ENCODE measurements at regions not wholly inside any gene's neighbourhood (a gene's known extent, or its start where the extent isn't known, plus 50 kb on each side); places are given as distances from the start of the nearest gene placed in this dataset.

DNA sequence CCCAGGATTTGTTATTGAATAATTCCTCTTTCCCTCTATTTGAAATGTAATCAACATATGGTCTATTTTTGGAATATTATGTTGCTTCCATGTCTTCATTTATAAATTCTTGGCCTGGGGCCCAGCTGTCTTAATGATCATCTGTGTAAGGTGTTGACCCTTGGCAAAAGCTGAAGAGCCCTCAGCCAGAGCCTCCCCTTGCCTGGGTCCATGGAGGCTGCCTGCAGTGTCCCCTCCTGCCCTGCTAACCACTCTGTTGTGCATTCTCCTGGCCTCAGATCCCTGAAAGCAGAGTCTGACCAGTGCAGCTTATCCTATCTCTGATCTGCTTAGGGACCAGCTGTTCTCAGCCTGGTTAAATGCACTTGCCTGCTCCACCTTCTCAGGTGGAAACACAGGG, 226.1 kb upstream of the APCDD1 start:
- H3K9me3 ChIP-seq, result peaks cover 0 to 2% (median 0%) of the 10 kb centered on the region in 4 donors
- no peak overlapping the region for H3K27ac ChIP-seq
- no peaks in the 10 kb centered on the region for H3K4me1 ChIP-seq
- no peak overlapping the region for H3K4me3 ChIP-seq
- TF ChIP-seq, protein P1, sequence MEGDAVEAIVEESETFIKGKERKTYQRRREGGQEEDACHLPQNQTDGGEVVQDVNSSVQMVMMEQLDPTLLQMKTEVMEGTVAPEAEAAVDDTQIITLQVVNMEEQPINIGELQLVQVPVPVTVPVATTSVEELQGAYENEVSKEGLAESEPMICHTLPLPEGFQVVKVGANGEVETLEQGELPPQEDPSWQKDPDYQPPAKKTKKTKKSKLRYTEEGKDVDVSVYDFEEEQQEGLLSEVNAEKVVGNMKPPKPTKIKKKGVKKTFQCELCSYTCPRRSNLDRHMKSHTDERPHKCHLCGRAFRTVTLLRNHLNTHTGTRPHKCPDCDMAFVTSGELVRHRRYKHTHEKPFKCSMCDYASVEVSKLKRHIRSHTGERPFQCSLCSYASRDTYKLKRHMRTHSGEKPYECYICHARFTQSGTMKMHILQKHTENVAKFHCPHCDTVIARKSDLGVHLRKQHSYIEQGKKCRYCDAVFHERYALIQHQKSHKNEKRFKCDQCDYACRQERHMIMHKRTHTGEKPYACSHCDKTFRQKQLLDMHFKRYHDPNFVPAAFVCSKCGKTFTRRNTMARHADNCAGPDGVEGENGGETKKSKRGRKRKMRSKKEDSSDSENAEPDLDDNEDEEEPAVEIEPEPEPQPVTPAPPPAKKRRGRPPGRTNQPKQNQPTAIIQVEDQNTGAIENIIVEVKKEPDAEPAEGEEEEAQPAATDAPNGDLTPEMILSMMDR (IDR thresholded peaks at IDR 0.05), result no peak
- no peak for TF ChIP-seq POLR2A (IDR thresholded peaks at IDR 0.05)
- no peak for DNase-seq
- no peaks in the 10 kb centered on the region for H3K27me3 ChIP-seq
- H3K36me3 ChIP-seq, result no peaks in the 10 kb centered on the region

DNA sequence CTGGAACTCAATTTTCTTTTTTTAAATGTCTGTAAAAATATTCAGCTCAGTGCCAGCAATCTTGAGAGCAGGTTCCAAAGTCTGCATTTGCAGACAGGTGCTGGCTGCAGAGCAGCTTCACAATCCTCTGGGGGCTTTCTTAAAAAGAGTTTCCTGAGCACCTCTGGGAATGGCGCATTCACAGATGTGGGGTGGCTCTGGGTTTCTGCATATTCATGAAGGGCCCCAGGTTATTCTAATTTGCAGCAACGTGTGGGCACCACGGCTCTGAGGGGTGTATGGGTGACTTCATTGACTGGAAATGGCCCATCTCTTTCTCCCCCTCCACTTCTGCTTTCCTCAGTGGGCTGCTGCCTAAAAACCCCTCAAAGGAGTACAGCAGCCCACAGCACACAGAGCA, 225.0 kb upstream of the APCDD1 start:
- Histone ChIP-seq H3K36me3 (no peaks in the 10 kb centered on the region), H3K9me3 (peaks cover 0 to 2% (median 0%) of the 10 kb centered on the region in 4 donors), H3K27me3 (no peaks in the 10 kb centered on the region), H3K27ac (no peak overlapping the region), H3K4me1 (no peaks in the 10 kb centered on the region), H3K4me3 (no peak overlapping the region)
- DNase-seq, result no peak
- no peak for TF ChIP-seq POLR2A (IDR thresholded peaks at IDR 0.05)
- TF ChIP-seq, protein P1 (IDR thresholded peaks at IDR 0.05), result no peak

DNA sequence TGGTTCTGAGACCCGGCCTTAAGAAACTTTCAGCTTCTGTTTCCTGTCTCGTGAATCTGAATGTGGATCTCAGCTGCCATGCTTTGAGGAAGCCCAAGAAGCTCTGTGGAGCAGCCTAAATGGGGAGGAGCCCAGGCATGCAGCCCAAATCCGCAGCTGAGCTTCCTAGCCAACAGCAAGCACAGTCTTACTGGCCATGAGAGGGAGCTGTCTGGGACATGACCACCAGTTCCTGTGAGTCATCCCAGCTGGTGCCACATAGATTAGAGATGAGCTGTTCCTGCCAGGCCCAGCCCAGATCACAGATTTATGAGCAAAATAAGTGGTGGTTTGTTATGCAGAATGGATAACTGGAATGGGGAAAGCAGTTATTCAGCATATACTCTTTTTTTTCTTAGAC, 224.4 kb upstream of the APCDD1 start:
- no peaks in the 10 kb centered on the region for H3K36me3 ChIP-seq
- H3K4me1 ChIP-seq, result no peaks in the 10 kb centered on the region
- peaks cover 0 to 2% (median 0%) of the 10 kb centered on the region in 4 donors for H3K9me3 ChIP-seq
- no peak for TF ChIP-seq POLR2A (IDR thresholded peaks at IDR 0.05)
- no peak for DNase-seq
- no peak overlapping the region for H3K4me3 ChIP-seq
- no peak overlapping the region for H3K27ac ChIP-seq
- no peaks in the 10 kb centered on the region for H3K27me3 ChIP-seq

DNA sequence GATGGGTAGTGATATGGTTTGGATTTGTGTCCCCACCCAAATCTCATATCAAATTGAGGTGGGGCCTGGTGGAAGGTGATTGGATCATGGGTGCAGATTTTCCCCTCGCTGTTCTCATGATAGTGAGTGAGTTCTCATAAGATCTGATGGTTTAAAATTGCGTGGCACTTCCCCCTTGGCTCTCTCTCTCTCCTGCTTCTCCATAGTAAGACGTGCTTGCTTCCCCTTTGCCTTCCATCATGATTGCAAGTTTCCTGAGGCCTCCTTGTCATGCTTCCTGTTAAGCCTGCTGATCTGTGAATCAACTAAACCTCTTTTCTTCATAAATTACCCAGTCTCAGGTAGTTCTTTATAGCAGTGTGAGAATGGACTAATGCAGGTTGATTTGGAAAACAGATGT, 223.2 kb upstream of the APCDD1 start:
- TF ChIP-seq POLR2A (IDR thresholded peaks at IDR 0.05), result no peak
- TF ChIP-seq, protein P1 (IDR thresholded peaks at IDR 0.05), result no peak
- H3K27me3 ChIP-seq, result no peaks in the 10 kb centered on the region
- no peak overlapping the region for H3K27ac ChIP-seq
- H3K9me3 ChIP-seq, result peaks cover 0 to 2% (median 0%) of the 10 kb centered on the region in 4 donors
- DNase-seq, result no peak
- no peak overlapping the region for H3K4me3 ChIP-seq
- no peaks in the 10 kb centered on the region for H3K4me1 ChIP-seq
- H3K36me3 ChIP-seq, result no peaks in the 10 kb centered on the region

DNA sequence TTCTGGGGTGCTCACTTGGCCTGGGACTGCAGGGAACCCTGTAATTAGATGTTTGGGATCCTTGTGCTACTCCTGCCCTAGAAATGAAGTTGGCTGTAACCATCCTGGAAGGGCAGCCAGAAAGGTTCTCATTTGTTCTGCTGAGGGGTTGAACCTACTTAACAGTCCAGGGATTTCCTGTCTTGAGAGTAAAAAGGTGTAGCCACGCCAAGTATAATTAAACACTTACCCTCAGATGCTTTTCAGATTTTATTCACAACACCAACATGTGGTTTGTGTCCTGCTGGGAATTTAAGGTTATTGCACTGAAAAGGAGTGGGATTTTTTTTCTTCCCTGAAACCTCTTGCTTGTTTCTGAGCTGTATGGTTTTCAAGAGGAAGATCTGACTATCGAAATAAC, 222.4 kb upstream of the APCDD1 start:
- peaks cover 0 to 2% (median 0%) of the 10 kb centered on the region in 4 donors for H3K9me3 ChIP-seq
- H3K27ac ChIP-seq, result no peak overlapping the region
- no peaks in the 10 kb centered on the region for H3K4me1 ChIP-seq
- TF ChIP-seq, protein P1 (IDR thresholded peaks at IDR 0.05), result no peak
- TF ChIP-seq POLR2A (IDR thresholded peaks at IDR 0.05), result no peak
- H3K4me3 ChIP-seq, result no peak overlapping the region
- no peaks in the 10 kb centered on the region for H3K36me3 ChIP-seq
- DNase-seq, result no peak
- no peaks in the 10 kb centered on the region for H3K27me3 ChIP-seq

DNA sequence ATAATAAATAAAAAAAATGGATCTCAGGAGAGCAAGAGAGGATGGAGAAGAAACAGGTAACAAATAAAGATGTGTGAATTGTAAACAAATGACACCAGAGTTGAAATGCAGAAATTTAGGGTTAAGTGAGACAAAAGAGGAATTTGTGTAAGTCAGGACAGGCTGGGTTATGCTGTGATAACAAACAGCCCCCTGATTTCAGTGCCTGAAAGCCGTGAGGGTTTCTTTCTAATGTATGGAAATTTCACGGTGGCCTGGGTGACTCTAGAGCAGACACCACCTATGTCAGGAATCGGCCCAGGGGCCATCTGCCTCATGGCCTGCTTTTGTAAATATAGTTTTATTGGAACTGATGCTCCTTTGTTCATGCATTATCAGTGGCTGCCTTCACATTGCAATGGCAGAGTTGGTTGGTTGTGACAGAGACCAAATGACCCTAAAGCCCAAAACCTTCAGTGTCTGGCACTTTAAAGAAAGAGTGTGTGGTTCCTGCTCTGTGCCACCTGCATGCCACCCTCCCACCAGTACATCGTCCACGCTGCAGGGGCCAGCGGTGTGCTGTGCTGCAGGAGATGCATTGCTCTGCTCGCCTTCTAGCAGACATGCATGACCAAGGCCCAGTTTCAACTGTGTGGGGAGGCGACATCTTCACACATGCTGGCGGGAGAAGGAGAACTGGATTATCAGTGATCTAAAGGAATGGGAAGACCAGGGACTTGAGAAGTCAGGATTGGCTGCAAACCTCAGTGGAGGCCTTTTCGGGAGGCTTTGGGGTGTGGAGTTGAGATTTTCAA, 221.2 kb upstream of the APCDD1 start:
- no peak for DNase-seq
- no peak overlapping the region for H3K27ac ChIP-seq
- H3K27me3 ChIP-seq, result no peaks in the 10 kb centered on the region
- no peaks in the 10 kb centered on the region for H3K36me3 ChIP-seq
- no peak overlapping the region for H3K4me3 ChIP-seq
- H3K4me1 ChIP-seq, result no peaks in the 10 kb centered on the region
- TF ChIP-seq, protein P1 (IDR thresholded peaks at IDR 0.05), result no peak
- no peak for TF ChIP-seq POLR2A (IDR thresholded peaks at IDR 0.05)
- peaks cover 0 to 2% (median 0%) of the 10 kb centered on the region in 4 donors for H3K9me3 ChIP-seq
